GM19023 (cell line): ENCODE measurements at regions not wholly inside any gene's neighbourhood (a gene's known extent, or its start where the extent isn't known, plus 50 kb on each side); places are given as distances from the start of the nearest gene placed in this dataset.

Source experiments
- ATAC-seq: cut with Tn5 transposase; IDR thresholded peaks from one replicate; pipeline ENCODE4 v1.9.1; 2021; ENCODE audit warnings: mild to moderate bottlenecking, moderate library complexity; ENCODE audit not compliant: unreplicated experiment

DNA sequence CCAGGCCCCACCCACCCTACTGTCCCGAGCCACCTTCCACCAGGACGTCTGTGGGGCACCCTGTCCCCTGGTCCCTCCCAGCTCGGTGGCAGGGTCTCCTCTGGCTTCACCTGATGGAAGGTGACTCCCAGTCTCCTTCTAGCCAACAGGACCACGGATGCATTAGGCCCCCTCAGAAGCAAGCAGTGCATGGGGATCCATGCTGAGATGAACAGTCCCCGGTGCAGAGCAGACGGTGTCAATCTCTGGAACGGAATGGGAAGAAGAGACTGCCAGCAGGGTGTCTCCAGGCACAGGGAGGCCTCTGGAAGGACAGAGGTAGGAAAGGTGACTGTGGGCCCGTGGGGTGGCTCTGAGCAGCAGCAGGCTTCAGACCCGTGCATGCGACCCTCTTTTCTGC lies 65.2 kb upstream of the FZD7 start:
- no peak for ATAC-seq

DNA sequence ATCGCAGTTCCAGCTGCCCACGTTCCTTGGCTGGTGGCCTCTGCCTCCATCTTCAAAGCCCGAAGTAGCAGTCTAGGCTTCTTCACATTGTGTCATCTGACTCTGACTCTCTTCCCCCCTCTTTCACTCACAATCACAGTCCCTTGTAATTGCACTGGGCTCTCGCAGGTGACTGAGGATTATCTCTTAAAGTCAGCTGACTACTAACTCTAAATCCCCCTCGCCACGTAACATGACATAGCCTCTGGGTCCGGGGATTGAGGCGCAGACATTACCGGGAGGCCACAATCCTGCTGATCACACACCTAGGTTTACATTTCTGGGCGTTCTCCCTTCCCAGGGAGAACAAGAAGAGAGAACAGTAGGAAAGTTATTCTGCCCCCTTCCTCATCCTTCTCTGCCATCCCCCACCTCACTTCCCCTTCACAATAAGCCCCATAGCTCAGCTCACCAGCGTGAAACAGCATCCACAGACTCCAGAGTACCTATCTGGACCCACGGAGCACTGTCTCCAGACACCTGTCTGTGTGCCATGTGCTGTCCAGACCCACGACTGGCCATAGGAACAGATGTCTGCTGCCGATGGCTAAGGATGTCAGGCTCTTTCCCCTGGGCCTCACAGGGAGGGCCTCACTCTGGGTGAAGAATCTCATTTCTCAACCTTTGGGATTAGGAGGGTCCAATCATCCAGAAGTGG lies 64.3 kb upstream of the FZD7 start:
- ATAC-seq = no peak

GRCh38 chr2:201969938-201970785 lies 63.5 kb upstream of the FZD7 start:
- ATAC-seq = no peak

DNA sequence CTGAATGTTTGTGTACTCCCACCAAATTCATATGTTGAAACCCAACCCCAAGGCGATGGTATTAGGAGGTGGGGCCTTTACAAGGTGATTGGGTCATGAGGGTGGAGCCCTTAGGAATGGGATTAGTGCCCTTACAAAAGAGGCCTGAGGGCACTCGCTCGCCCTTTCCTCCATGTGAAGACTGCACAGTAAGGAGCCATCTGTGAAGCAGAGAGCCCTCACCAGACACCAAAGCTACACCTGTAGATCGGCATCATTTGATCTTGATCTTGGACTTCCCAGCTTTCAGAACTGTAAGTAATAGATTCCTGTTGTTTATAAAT lies 62.9 kb upstream of the FZD7 start:
- no peak for ATAC-seq

DNA sequence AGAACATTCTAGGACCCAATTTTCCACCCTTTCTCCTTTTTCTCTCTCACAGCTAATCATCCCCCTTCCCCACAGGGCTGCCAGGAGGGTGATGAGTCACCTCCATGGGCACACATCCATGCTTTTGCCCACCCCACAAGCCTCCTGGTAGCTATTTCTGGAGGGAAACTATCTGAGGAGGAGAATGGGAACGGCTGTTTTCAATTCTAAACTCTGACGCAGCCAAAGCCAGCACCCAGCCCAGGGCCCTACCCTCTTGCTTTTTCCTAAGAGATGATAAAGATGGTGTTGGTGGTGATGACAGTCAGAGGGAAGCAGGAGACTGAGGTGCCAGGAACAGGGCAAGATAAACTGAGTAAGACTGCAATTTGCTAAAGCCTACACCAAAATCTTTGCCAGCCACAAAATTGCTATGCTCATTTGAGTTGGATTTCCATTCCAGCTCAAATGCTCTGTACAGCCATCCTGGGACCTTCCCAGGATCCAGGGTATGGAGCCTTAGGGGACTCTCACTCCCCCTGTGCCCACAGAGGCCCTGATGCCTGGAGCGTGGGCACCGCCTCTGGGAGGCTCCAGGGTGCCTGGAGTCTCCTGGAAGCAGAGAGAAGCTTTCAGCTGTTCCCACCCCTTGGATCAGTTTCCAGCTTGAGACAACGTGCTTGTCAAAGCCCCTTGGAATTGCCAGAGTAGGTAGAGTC lies 62.0 kb upstream of the FZD7 start:
- ATAC-seq = no peak

DNA sequence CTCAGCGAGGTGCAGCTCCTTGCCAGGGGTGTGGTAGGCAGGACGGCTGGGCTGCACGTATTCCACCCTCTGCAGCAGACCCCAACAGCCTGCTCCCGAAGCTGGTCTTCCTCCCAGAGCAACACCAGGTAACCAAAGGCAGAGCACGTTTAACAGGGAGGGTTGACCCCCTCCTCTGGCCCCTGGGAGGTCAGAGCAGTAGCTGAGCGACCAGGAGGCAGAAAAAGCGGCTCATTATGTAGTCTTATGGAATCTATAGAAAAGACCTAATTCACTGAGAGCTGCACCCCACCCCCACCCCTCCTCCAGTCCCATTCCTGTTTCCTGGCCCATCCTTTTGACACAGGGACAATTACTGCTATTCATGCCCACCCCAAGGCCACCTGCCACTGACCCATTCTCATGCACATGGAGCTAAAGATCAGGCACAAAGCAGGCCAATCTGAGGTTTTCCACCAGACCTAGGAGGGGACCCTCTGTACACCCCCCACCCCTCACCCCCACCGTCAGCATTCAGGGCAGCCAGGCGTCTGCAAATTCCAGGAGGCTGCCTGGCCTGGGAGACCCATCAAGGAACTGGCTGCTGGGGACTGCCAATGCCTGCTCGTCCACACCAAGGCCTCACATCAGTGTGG lies 60.9 kb upstream of the FZD7 start:
- ATAC-seq = no peak

DNA sequence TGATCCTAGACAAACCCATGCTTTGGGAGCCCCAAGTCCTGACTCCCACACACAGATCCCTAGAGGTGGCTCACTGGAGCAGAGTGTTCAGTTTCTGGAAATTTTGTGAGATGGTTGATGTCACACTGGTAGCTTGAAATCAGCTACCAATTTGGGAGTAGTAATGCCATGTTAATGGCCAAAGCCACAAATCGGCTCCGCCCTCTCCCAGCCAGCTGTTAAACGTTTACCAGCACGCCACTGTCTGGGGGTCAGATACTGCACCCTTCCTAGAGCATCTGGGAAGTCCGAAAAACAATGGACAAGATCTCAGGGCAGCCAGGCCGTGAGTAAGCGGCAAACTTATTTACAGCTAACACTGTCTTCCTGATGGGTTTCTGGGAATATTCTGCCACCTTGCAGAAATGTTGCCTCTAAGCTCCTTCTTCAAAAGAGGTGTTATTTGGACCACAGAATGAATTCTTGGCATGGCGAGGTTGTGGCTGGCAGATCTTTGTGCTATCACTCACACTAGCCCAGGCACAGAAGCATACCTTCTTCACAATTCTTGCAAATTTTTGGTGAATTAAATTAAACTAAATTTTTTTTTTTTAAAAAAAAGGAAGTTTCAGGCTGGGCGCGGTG lies 60.2 kb upstream of the FZD7 start:
- ATAC-seq = no peak

GRCh38 chr2:201974171-201975100 lies 59.2 kb upstream of the FZD7 start:
- ATAC-seq = no peak

- no peak for ATAC-seq
These were observed 58.2 kb upstream of the FZD7 start for GRCh38 chr2:201975434-201975833.

- ATAC-seq = no peak
These were observed 57.6 kb upstream of the FZD7 start for GRCh38 chr2:201975964-201976612.

GRCh38 chr2:201977651-201978050 lies 56.0 kb upstream of the FZD7 start:
- no peak for ATAC-seq

DNA sequence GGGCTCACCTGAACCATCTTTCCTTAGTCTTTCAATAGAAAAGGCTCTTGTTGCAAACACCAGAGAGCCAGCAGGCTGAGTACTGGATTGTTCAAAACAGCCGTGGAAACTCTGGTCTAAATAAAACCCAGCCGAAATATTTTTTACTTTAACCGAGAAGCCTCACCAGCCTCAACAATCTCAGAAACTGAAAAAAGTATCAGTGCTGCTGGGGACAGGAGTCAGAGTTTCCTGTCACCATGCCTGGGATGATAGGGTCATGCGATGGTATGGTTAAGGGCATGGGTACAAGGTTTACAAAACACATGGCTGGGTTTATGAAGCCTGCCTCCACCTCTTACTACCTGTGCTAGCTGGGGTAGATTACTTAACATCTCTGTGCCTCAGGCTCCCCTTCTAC lies 55.3 kb upstream of the FZD7 start:
- ATAC-seq = no peak

- no peak for ATAC-seq
These were observed 54.7 kb upstream of the FZD7 start for GRCh38 chr2:201978986-201979385.

- peak; percentile 56 for ATAC-seq
These were observed 53.2 kb upstream of the FZD7 start for GRCh38 chr2:201980389-201980821.

GRCh38 chr2:201980946-201981345 lies 52.7 kb upstream of the FZD7 start:
- no peak for ATAC-seq

- no peak for ATAC-seq
These were observed 50.5 kb upstream of the FZD7 start for GRCh38 chr2:201983174-201983573.

DNA sequence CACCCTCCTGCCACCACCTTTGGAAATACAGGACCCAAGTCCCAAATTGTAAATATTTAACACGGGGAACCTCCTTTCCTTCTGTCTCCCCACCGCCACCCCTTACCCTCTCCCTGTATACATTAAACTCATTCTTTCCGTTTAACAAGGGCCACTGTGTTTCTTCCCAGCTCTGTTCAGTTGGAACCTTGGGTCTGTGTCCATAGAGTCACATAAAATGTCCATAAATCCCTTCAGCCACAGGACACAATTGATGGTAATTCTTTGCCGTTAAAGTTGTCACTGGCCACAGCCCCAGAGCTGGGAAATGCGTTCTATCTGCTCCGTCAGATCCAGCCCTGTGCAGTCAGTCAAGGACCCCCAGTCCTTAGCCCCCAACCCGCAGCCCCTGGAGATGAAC lies 49.9 kb upstream of the FZD7 start:
- ATAC-seq = no peak
